Glutamatergic neuron (in vitro differentiated cells): ENCODE measurements at regions not wholly inside any gene's neighbourhood (a gene's known extent, or its start where the extent isn't known, plus 50 kb on each side); places are given as distances from the start of the nearest gene placed in this dataset.

Experiments
- DNase-seq: peaks from one replicate; pipeline ENCODE4 v3.0.0; 2022
- H3K27ac Mint-ChIP-seq: one replicate; pipeline ENCODE4 v1.8.0; 2020; ENCODE audit warnings: mild to moderate bottlenecking, mixed read lengths, inconsistent platforms; ENCODE audit not compliant: unreplicated experiment
- H3K27me3 Mint-ChIP-seq: one replicate; pipeline ENCODE4 v1.8.0; 2020; ENCODE audit warnings: mild to moderate bottlenecking, moderate library complexity, mixed read lengths, inconsistent platforms; ENCODE audit not compliant: unreplicated experiment
- H3K36me3 Mint-ChIP-seq: one replicate; pipeline ENCODE4 v1.8.0; 2020; ENCODE audit warnings: mild to moderate bottlenecking, mixed read lengths, inconsistent platforms; ENCODE audit not compliant: unreplicated experiment
- H3K4me1 Mint-ChIP-seq: one replicate; pipeline ENCODE4 v1.8.0; 2020; ENCODE audit warnings: mild to moderate bottlenecking, low read depth, mixed read lengths, inconsistent platforms; ENCODE audit not compliant: unreplicated experiment
- H3K4me3 Mint-ChIP-seq: one replicate; pipeline ENCODE4 v1.8.0; 2020; ENCODE audit warnings: mild to moderate bottlenecking, mixed read lengths, inconsistent platforms; ENCODE audit not compliant: unreplicated experiment
- H3K9me3 Mint-ChIP-seq: one replicate; pipeline ENCODE4 v1.8.0; 2020; ENCODE audit warnings: mild to moderate bottlenecking, moderate library complexity, mixed read lengths, inconsistent platforms; ENCODE audit not compliant: unreplicated experiment
- CTCF ChIP-seq: fragments of 200-600 bp; sonication (generic); IDR thresholded peaks from one replicate; pipeline ENCODE4 v1.5.0; 2021; ENCODE audit not compliant: partially characterized antibody, unreplicated experiment

DNA sequence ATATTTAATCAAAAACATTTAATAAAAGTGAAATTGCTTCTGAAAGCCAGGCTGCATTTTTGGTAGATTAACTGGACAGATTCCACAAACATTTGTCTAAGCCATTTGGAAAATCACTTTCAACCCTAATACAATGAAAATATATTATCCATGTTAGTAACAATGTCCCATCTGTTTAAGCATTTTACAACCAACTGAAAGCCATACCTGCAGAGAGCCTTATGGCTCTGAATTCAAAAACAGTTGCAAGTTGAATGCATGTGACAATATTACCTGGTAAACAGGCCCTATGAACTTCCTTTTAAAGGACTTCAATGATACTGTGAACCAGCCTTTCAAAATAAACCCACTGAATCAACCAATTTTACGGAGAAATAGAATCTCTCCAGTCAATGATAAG lies 468.1 kb downstream of the BTG1 start:
- DNase-seq, result no peak
- Mint-ChIP-seq H3K36me3 (no peaks in the 10 kb centered on the region), H3K27me3 (no peaks in the 10 kb centered on the region), H3K4me3 (no peak overlapping the region), H3K27ac (no peak overlapping the region), H3K9me3 (no peaks in the 10 kb centered on the region), H3K4me1 (no peaks in the 10 kb centered on the region)
- no peak for TF ChIP-seq CTCF

DNA sequence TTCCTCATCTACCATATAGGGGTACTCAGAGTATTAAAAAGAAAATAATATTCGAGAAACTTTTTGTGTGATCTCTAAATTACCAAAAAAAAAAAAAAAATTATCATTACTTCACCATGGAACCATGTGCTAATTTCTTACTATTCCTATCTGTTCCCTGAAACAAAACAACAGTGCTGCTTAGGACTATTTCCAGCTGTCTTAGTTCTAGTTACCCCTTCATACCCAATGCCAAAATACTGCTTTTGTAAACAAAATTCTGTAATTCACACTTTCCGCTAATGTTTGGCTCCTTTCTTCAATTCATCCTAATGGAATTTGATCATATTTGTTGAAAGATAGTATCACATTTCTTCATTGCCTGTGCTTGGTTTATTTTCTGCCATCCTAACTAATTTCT lies 470.2 kb downstream of the BTG1 start:
- no peaks in the 10 kb centered on the region for H3K4me1 Mint-ChIP-seq
- DNase-seq, result no peak
- no peak for TF ChIP-seq CTCF
- H3K27ac Mint-ChIP-seq, result no peak overlapping the region
- H3K9me3 Mint-ChIP-seq, result no peaks in the 10 kb centered on the region
- H3K27me3 Mint-ChIP-seq, result no peaks in the 10 kb centered on the region
- H3K4me3 Mint-ChIP-seq, result no peak overlapping the region
- no peaks in the 10 kb centered on the region for H3K36me3 Mint-ChIP-seq

GRCh38 chr12:91672130-91672529 lies 473.5 kb downstream of the BTG1 start:
- Mint-ChIP-seq H3K27me3 (no peaks in the 10 kb centered on the region), H3K9me3 (no peaks in the 10 kb centered on the region), H3K27ac (no peak overlapping the region), H3K4me1 (no peaks in the 10 kb centered on the region), H3K36me3 (no peaks in the 10 kb centered on the region), H3K4me3 (no peak overlapping the region)
- no peak for TF ChIP-seq CTCF
- no peak for DNase-seq

DNA sequence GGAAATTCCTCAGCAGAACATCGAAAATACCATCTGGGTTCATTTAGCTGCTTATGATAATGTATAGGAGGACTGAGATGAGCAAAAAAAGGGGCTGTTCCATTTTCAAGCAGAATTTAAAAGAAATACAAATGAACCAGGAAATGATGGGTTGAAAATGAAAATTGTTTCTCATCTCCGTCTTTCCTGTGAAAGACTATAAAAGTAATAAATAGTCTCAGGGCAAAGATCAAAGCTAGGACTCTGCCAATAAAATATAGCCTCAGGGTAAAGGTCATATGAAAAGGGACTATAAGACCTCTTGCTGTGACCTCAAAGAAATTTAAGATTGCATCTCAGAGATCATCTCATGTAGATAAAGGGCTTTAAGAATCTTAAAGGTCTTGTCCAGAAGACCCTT lies 478.0 kb downstream of the BTG1 start:
- Mint-ChIP-seq H3K27ac (no peak overlapping the region), H3K9me3 (no peaks in the 10 kb centered on the region), H3K4me3 (no peak overlapping the region), H3K27me3 (no peaks in the 10 kb centered on the region), H3K4me1 (no peaks in the 10 kb centered on the region), H3K36me3 (no peaks in the 10 kb centered on the region)
- no peak for TF ChIP-seq CTCF
- DNase-seq, result no peak

DNA sequence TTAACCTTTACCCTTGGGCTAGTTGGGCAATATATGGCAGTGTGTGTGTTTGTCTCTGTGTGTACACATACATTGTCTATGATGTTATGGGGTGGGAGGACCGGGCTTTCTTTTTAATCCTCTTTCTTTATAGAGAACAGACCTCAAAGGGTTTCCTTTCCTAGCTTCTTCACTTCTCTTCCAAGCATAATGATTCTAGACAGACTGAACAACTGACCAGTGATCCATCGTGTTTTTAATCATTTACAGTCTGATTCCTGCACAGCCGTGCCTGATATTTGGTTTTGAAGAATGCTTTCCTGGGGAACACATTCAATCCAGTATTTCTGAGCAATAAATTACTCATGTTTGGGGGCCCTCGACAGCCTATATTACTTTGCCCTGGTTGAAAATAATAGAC lies 481.1 kb upstream of the DCN start:
- Mint-ChIP-seq H3K9me3 (no peaks in the 10 kb centered on the region), H3K36me3 (no peaks in the 10 kb centered on the region), H3K4me3 (no peak overlapping the region), H3K27me3 (no peaks in the 10 kb centered on the region), H3K27ac (no peak overlapping the region), H3K4me1 (no peaks in the 10 kb centered on the region)
- TF ChIP-seq CTCF, result no peak
- DNase-seq, result no peak
